ENCODE measurements at regions not wholly inside any gene's neighbourhood (a gene's known extent, or its start where the extent isn't known, plus 50 kb on each side); places are given as distances from the start of the nearest gene placed in this dataset.

- H3K79me2 ChIP-seq (ENCODE audit: insufficient read depth, low read length): no peaks in the 10 kb centered on the region
- H3K9me3 ChIP-seq (ENCODE audit: control insufficient read depth in 1 of 2, insufficient read depth in 1 of 2, low read depth in 1 of 2, low read length in 2 of 2): no peaks in the 10 kb centered on the region
- H3K4me2 ChIP-seq (ENCODE audit: low read length): no peak overlapping the region
- peaks cover 45% of the 10 kb centered on the region for H3K27me3 ChIP-seq (ENCODE audit: insufficient read depth, low read length)
- H3K9me2 ChIP-seq (ENCODE audit: insufficient read depth): no peaks in the 10 kb centered on the region
- ChIA-PET RAD21 (ENCODE audit: low non-redundant PET in 1 of 2, low total read pairs in 2 of 2, uncharacterized antibody in 2 of 2, unreplicated experiment in 2 of 2) (no interaction called here), POLR2A (no interaction called here), CTCF (no interaction called here)
- TF ChIP-seq YY1 (IDR thresholded peaks at IDR 0.05; ENCODE audit: extremely low read depth, insufficient replicate concordance, low read depth, low read length): no peak
- no peak for TF ChIP-seq ATF3 (IDR thresholded peaks at IDR 0.05)
- no peak for TF ChIP-seq SRF (IDR thresholded peaks at IDR 0.05; ENCODE audit: low read depth)
- TF ChIP-seq POLR2A (IDR thresholded peaks at IDR 0.05; ENCODE audit: borderline replicate concordance, extremely low read depth, insufficient read depth, insufficient read length): no peak
- no peak for TF ChIP-seq MAX (IDR thresholded peaks at IDR 0.05)
- TF ChIP-seq JUND (IDR thresholded peaks at IDR 0.05): no peak
- no peak for TF ChIP-seq CBX3 (IDR thresholded peaks at IDR 0.05; ENCODE audit: low read depth)
- TF ChIP-seq RAD21 (IDR thresholded peaks at IDR 0.05; ENCODE audit: low read depth): no peak
- no peak for TF ChIP-seq POLR2AphosphoS5 (IDR thresholded peaks at IDR 0.05; ENCODE audit: low read depth, low read length)
- TF ChIP-seq ZFX (IDR thresholded peaks at IDR 0.05): no peak
- TF ChIP-seq CEBPB (IDR thresholded peaks at IDR 0.05; ENCODE audit: low read depth): no peak
- no peak for TF ChIP-seq SP1 (IDR thresholded peaks at IDR 0.05; ENCODE audit: low read depth)
- TF ChIP-seq ELF1 (IDR thresholded peaks at IDR 0.05; ENCODE audit: borderline replicate concordance, low read depth): no peak
- no peak for TF ChIP-seq SIN3A (IDR thresholded peaks at IDR 0.05; ENCODE audit: low read depth)
- no peak for TF ChIP-seq ZNF274 (IDR thresholded peaks at IDR 0.05; ENCODE audit: low read depth, low read length)
- TF ChIP-seq REST (IDR thresholded peaks at IDR 0.05; ENCODE audit: low read depth): no peak
- no peak for TF ChIP-seq FOSL1 (IDR thresholded peaks at IDR 0.05; ENCODE audit: low read depth)
- ATAC-seq (no peak), DNase-seq (ENCODE audit: low read depth, low spot score) (no peak)
- no peaks in the 10 kb centered on the region for H3K4me1 ChIP-seq (ENCODE audit: control insufficient read depth in 1 of 2, insufficient read depth in 2 of 2, low read length in 2 of 2)
- no peaks in the 10 kb centered on the region; the same call in 1 of the 2 replicates for H4K20me1 ChIP-seq (ENCODE audit: insufficient read depth)
- H2AFZ ChIP-seq (ENCODE audit: low read depth, low read length, poor library complexity, severe bottlenecking): no peak overlapping the region
- no peaks in the 10 kb centered on the region for H3K36me3 ChIP-seq (ENCODE audit: control insufficient read depth in 1 of 2, insufficient read depth in 2 of 2, low read length in 2 of 2)
- no peak overlapping the region for H3K27ac ChIP-seq (ENCODE audit: low read depth, low read length)
- no peak overlapping the region for H3K9ac ChIP-seq (ENCODE audit: low read length)
- intact Hi-C loops (cut with micrococcal nuclease): loop anchor here (5.0 kb wide), 4 partner anchors 47 to 712 kb away; no protein-coding TSS in a partner anchor
- no TSS peak for BruUV-seq (replicated peaks)
- H3K4me3 ChIP-seq (replicated peaks in 1 of 2; ENCODE audit: low read depth in 1 of 2, low read length in 2 of 2): no peak overlapping the region
These were observed 60.6 kb upstream of the NKX2-2 start for GRCh38 chr20:21574443-21574842.
